22Rv1 (cell line): ENCODE measurements at regions not wholly inside any gene's neighbourhood (a gene's known extent, or its start where the extent isn't known, plus 50 kb on each side); places are given as distances from the start of the nearest gene placed in this dataset.

Experiments used
- H3K27ac ChIP-seq: fragments of 450-650 bp; 2 replicates; pipeline ENCODE4 v1.5.1; 2017
- CTCF ChIP-seq: fragments of 450-650 bp; IDR thresholded peaks from 2 replicates; pipeline ENCODE4 v1.5.1; 2017; ENCODE audit warnings: mild to moderate bottlenecking
- ZFX ChIP-seq: fragments of 450-650 bp; IDR thresholded peaks from 2 replicates; pipeline ENCODE4 v1.6.1; 2017; ENCODE audit warnings: antibody characterized with exemption, borderline replicate concordance

- no peak for TF ChIP-seq CTCF
- no peak for TF ChIP-seq ZFX
- H3K27ac ChIP-seq: no peak overlapping the region
Observed at GRCh38 chr6:170166511-170167122, 124.3 kb downstream of the DLL1 start.

GRCh38 chr6:170165471-170166117 is 125.3 kb downstream of the DLL1 start:
- TF ChIP-seq ZFX (no peak), CTCF (no peak)
- H3K27ac ChIP-seq: no peak overlapping the region

GRCh38 chr6:170165085-170165470 is 125.8 kb downstream of the DLL1 start:
- no peak overlapping the region for H3K27ac ChIP-seq
- TF ChIP-seq CTCF (no peak), ZFX (no peak)

- no peak for TF ChIP-seq ZFX
- no peak for TF ChIP-seq CTCF
Observed at GRCh38 chr6:170164271-170164900, 126.5 kb downstream of the DLL1 start.

GRCh38 chr6:170163405-170164170 is 127.3 kb downstream of the DLL1 start:
- no peak overlapping the region for H3K27ac ChIP-seq
- TF ChIP-seq ZFX (no peak), CTCF (no peak)

More at GRCh38 chr6:170164271-170164900, 126.5 kb downstream of the DLL1 start:
- H3K27ac ChIP-seq: no peak overlapping the region

GRCh38 chr6:170162775-170163404 is 128.0 kb downstream of the DLL1 start:
- no peak for TF ChIP-seq ZFX
- TF ChIP-seq CTCF: no peak
- H3K27ac ChIP-seq: no peak overlapping the region
